HG03025 (cell line): ENCODE measurements at regions not wholly inside any gene's neighbourhood (a gene's known extent, or its start where the extent isn't known, plus 50 kb on each side); places are given as distances from the start of the nearest gene placed in this dataset.
"Not testable (repeated sequence)": the region's sequence is repeated elsewhere in the genome, so short reads cannot be mapped to it uniquely, and the experiment has no call there.

Experiments used
- ATAC-seq: cut with Tn5 transposase; IDR thresholded peaks from one replicate; pipeline ENCODE4 v1.9.1; 2021; ENCODE audit warnings: mild to moderate bottlenecking, moderate library complexity; ENCODE audit not compliant: unreplicated experiment, low FRiP score

DNA sequence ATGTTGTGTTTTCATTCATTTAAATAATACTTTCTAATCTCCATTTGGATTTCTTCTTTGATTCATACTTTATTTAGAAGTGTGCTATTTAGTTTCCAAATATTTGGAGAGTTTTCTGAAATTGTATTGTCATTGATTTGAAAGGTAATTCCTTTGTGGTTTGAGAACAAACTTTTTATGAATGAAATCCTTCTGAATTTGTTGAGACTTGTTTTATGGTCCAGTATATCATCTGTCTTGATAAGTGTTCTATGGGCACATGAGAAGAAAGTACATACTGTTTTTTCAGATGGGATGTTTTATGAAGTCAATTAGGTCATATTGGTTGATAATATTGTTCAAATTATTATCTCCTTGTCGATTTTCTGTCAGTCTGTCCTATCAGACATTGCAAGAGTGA, 953.8 kb downstream of the NR2F1-AS1 start:
- no peak for ATAC-seq

- ATAC-seq = no peak
Measured at GRCh38 chr5:92616085-92616484, 964.9 kb downstream of the NR2F1-AS1 start.

DNA sequence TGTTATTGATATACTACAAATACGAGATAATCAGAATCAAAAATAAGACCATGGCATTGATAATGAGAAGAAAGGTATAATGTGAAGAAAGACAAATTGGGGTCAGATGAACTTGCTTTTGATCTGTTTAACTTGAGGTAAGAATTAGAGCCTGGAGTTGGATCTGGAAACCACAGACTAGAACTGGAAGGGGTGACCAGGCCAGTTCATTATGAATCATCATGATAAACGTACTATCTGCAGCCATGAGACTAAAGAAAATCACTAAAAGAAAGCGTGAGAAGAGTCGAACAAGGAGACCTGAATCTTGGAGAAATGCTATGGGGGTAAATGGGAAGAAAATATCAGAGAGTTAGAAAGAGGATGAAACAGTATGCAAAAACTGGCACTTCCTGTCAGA, 967.5 kb downstream of the NR2F1-AS1 start:
- ATAC-seq = no peak

GRCh38 chr5:92610435-92610834, 970.6 kb downstream of the NR2F1-AS1 start:
- not testable (repeated sequence) for ATAC-seq

- no peak for ATAC-seq
Measured at GRCh38 chr5:92605591-92605990, 975.4 kb downstream of the NR2F1-AS1 start.

DNA sequence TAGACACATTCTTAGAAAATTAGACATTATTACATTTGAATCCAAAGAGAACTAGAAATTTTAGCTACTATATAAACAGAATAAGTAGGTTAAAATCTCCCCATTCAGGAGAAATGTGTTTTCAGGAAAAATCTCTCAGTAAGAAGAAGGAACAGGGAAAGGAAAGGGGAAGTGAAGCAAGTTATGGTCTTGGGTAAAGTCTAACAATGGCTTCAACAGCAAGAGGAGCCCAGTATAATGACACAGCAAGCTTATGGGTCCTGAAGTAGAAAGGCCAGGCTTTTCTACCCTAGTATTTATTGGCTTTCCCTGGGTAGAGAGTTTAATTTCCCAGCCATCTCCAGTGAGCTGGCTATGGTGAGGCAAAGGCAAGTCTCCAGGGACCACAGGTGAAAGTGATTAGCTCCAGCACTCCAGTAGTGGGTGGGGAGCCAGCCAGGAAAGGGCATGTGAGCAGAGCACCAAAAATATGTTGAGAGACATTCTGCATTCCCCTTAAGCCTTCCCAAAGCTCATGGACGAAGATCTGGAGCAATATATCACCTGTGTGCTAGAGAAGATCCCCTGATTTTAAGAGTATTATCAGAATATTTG, 981.7 kb downstream of the NR2F1-AS1 start:
- peak; percentile 49 for ATAC-seq

- no peak for ATAC-seq
Measured at GRCh38 chr5:92594031-92594430, 987.0 kb downstream of the NR2F1-AS1 start.

GRCh38 chr5:92588876-92589275, 992.1 kb downstream of the NR2F1-AS1 start:
- ATAC-seq = no peak

GRCh38 chr5:92581690-92582089, 999.3 kb downstream of the NR2F1-AS1 start:
- ATAC-seq = no peak

- no peak for ATAC-seq
Measured at GRCh38 chr5:92581249-92581648, 999.8 kb downstream of the NR2F1-AS1 start.

DNA sequence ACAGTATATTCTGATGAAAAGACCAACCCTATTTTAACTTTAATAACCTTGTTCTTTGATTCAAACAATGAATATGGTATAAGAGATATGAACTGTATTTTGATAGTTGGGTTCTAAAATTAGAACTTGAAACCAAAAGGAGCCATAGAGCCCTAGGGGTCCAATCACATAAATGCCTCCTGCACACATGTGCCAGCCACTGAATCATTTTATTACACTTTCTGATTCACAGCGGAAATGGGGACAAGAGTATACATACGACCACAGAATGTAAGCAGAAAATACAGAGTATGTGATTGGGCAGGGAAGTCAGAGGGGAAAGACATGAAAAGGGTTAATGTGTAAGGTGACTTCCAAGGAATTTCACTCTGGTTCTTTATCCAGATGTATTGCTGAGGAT, 1000.2 kb downstream of the NR2F1-AS1 start:
- ATAC-seq = no peak

GRCh38 chr5:92574023-92574422, 1007.0 kb downstream of the NR2F1-AS1 start:
- ATAC-seq = no peak

DNA sequence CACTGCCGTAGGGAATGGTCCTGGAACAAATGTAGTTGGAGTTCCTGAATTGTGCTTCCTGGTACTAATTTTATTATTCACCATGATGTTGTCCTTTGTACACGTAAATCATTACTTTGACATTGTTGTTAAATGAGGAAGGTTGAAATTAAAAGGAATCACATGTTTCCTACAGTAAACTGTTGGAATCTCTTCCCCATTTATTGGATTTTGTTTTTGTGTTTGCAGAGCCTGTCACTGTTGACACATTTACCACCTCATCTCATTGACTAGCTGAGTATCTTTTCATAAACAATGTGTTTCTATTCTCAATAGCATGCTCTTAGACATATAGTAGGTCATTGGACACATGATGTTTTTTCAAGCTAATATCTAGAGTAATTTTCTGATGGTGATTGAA, 1012.5 kb downstream of the NR2F1-AS1 start:
- ATAC-seq = no peak

DNA sequence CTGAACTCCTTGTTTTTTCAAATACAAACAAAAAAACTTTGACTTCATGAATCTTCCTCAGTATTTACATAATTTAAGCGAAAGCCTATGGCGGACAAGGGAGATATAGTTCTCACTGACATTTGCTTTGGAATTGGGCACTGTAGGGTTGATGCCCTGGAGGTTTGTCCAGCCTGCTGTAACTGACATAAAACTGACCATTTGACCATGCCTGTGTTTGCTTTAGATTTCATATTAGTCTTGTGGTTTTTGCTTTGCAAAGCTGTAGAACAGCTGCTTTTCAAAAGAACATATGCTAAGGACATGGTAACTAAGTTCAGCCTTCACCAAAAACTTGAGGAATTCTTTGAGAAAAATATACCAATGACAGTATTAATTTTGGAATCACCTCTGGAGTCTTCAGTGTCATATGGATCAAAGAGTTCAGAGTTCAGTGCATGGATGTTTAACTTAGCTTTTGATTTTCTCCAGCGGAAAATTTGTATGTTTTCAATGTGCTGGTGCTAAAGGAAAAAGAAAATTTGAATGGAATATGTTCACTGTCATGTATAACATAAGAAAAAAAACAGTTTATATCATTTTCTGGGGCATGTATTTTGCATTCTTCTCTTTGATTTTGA, 1013.1 kb downstream of the NR2F1-AS1 start:
- ATAC-seq = no peak

- no peak for ATAC-seq
Measured at GRCh38 chr5:92566113-92566786, 1014.8 kb downstream of the NR2F1-AS1 start.

- ATAC-seq = no peak
Measured at GRCh38 chr5:92565673-92566072, 1015.3 kb downstream of the NR2F1-AS1 start.

DNA sequence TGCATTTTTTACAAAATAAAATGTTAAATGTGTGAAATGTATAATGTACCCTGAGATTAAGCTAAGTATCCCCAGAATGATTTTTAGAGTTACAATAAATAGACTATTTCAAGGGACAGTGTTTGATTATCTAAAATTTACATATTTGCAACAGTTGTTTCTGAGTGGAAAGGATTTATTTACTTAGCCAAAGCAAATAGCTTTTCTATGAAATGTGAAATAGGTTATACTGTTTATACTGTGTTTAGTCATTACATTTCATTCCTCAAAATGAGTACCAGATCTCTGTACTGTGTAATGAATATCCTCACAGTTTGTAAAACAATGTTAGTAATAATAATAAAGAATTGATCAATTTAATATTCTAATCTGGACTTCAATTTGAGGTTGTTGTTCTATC, 1019.0 kb downstream of the NR2F1-AS1 start:
- no peak for ATAC-seq

- ATAC-seq = no peak
Measured at GRCh38 chr5:92561411-92561959, 1019.5 kb downstream of the NR2F1-AS1 start.

GRCh38 chr5:92560698-92561401, 1020.2 kb downstream of the NR2F1-AS1 start:
- no peak for ATAC-seq

- no peak for ATAC-seq
Measured at GRCh38 chr5:92559781-92560180, 1021.2 kb downstream of the NR2F1-AS1 start.

DNA sequence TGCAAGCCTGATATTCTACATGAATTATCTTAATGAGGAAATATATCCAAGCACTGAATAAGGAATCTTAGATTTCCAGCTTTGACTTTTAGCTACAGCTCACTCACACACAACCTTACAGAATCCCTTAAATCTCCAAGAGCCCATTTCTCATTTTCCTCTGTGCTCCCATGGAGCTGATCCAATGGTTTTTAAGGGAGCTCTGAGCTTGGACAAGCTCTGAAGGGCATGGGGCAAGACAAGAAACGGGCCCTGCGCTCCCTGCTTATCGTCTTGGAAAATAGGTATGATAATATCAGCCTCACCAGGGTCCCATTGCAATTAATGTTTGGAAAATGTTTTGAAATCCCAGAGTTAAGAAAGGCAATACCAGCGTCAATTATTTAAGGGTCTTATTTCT, 1021.7 kb downstream of the NR2F1-AS1 start:
- ATAC-seq = no peak
